ENCODE measurements at regions not wholly inside any gene's neighbourhood (a gene's known extent, or its start where the extent isn't known, plus 50 kb on each side); places are given as distances from the start of the nearest gene placed in this dataset.

GRCh38 chr2:53572696-53573095 lies 194.9 kb upstream of the CHAC2 start:
- TF ChIP-seq REST (IDR thresholded peaks at IDR 0.05; ENCODE audit: insufficient read depth in 1 of 2, low read depth in 2 of 2, low read length in 2 of 2) (no peak), POLR2AphosphoS5 (IDR thresholded peaks at IDR 0.05; ENCODE audit: low read depth, low read length) (no peak), FOXP2 (optimal IDR thresholded peaks at IDR 0.05; ENCODE audit: borderline replicate concordance, extremely low read depth, extremely low read length, insufficient read depth) (no peak), TAF1 (IDR thresholded peaks at IDR 0.05; ENCODE audit: borderline replicate concordance, insufficient read depth, low read length) (no peak)

Measured in PFSK-1 (cell line).